ENCODE measurements at regions not wholly inside any gene's neighbourhood (a gene's known extent, or its start where the extent isn't known, plus 50 kb on each side); places are given as distances from the start of the nearest gene placed in this dataset.

- TF ChIP-seq, protein P1, sequence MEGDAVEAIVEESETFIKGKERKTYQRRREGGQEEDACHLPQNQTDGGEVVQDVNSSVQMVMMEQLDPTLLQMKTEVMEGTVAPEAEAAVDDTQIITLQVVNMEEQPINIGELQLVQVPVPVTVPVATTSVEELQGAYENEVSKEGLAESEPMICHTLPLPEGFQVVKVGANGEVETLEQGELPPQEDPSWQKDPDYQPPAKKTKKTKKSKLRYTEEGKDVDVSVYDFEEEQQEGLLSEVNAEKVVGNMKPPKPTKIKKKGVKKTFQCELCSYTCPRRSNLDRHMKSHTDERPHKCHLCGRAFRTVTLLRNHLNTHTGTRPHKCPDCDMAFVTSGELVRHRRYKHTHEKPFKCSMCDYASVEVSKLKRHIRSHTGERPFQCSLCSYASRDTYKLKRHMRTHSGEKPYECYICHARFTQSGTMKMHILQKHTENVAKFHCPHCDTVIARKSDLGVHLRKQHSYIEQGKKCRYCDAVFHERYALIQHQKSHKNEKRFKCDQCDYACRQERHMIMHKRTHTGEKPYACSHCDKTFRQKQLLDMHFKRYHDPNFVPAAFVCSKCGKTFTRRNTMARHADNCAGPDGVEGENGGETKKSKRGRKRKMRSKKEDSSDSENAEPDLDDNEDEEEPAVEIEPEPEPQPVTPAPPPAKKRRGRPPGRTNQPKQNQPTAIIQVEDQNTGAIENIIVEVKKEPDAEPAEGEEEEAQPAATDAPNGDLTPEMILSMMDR (conservative IDR thresholded peaks at IDR 0.05 in 1 of 2, IDR thresholded peaks at IDR 0.05 in 1 of 2; ENCODE audit: low read depth in 1 of 2, low read length in 2 of 2) = no peak
- no peak for TF ChIP-seq EZH2 (IDR thresholded peaks at IDR 0.05; ENCODE audit: low read length, missing control alignments)
These were observed 146.9 kb upstream of the UFM1 start for GRCh38 chr13:38202740-38203139.

All from fibroblast of lung (primary cell).